ENCODE measurements at regions not wholly inside any gene's neighbourhood (a gene's known extent, or its start where the extent isn't known, plus 50 kb on each side); places are given as distances from the start of the nearest gene placed in this dataset.

- no peak for TF ChIP-seq POLR2A (IDR thresholded peaks at IDR 0.05)
- no peak for TF ChIP-seq CTCF (IDR thresholded peaks at IDR 0.05)
- no peak for TF ChIP-seq EP300 (IDR thresholded peaks at IDR 0.05)
Measured at GRCh38 chr1:194420706-194421105, 1234.3 kb upstream of the B3GALT2 start.
